ENCODE measurements at regions not wholly inside any gene's neighbourhood (a gene's known extent, or its start where the extent isn't known, plus 50 kb on each side); places are given as distances from the start of the nearest gene placed in this dataset.

- TF ChIP-seq CTCF (IDR thresholded peaks at IDR 0.05) (no peak), POLR2A (IDR thresholded peaks at IDR 0.05; ENCODE audit: low read depth) (no peak), EP300 (IDR thresholded peaks at IDR 0.05) (no peak), POLR2AphosphoS5 (IDR thresholded peaks at IDR 0.05) (no peak)
Observed at GRCh38 chr16:49020436-49020835, 261.2 kb downstream of the CBLN1 start.
